GM12878 (cell line): ENCODE measurements at regions not wholly inside any gene's neighbourhood (a gene's known extent, or its start where the extent isn't known, plus 50 kb on each side); places are given as distances from the start of the nearest gene placed in this dataset.

ENCODE experiments used
- ATAC-seq: fragments of 200-7000 bp; cut with Tn5 transposase; 3 replicates; pipeline ENCODE4 v1.9.1; 2020; ENCODE audit warnings: mild to moderate bottlenecking, moderate library complexity
- BruUV-seq: library from RNA; stranded (reverse); fragments of 400-500 nt; replicated peaks from 2 replicates; lab custom pipeline; 2021; lab: Mats Ljungman, UMichigan
- CTCF ChIA-PET: fragments of 300-600 bp; sonication (Branson Sonifier 250); formaldehyde crosslinking; extraction: SDS; loops from one replicate; lab custom pipeline; 2021; ENCODE audit warnings: inconsistent platforms; lab: Yijun Ruan, JAX
- POLR2A ChIA-PET: fragments of 350-600 bp; formaldehyde crosslinking; extraction: SDS; loops from one replicate; lab custom pipeline; 2021; ENCODE audit warnings: inconsistent platforms; lab: Charles Lee
- RAD21 ChIA-PET: fragments of 300-600 bp; sonication (Branson Sonifier 250); formaldehyde crosslinking; loops from one replicate; lab custom pipeline; 2023; ENCODE audit warnings: antibody characterized with exemption; ENCODE audit not compliant: unreplicated experiment; lab: Charles Lee
- SMC1A ChIA-PET: fragments of 300-600 bp; sonication (Branson Sonifier 250); formaldehyde crosslinking; loops from one replicate; lab custom pipeline; 2023; ENCODE audit not compliant: unreplicated experiment, uncharacterized antibody; lab: Charles Lee
- DNase-seq: peaks from one replicate; pipeline ENCODE4 v3.0.0-alpha.2; 2011; ENCODE audit warnings: low read depth, low spot score
- FAIRE-seq: peaks from 3 replicates; lab custom pipeline; 2011; peaks lifted over from hg19 to GRCh38; lab: Jason Lieb, UNC
- H2AFZ ChIP-seq: 2 replicates; pipeline ENCODE4 v1.6.0; 2011; ENCODE audit warnings: low read depth, low read length, control low read depth; ENCODE audit not compliant: control insufficient read depth
- H3K27ac ChIP-seq: 2 replicates; pipeline ENCODE4 v1.5.1; 2011; ENCODE audit warnings: control low read depth; ENCODE audit not compliant: control insufficient read depth, insufficient read depth
- H3K27me3 ChIP-seq, 2 experiments: replicated peaks in 1 of 2; 2 replicates each; pipeline versions ENCODE4 v1.6.0 to v1.6.1; 2011; ENCODE audit warnings: low read length in 1 of 2; ENCODE audit not compliant: control insufficient read depth in 2 of 2, insufficient read depth in 2 of 2
- H3K36me3 ChIP-seq, 2 experiments: 2 replicates each; pipeline ENCODE4 v1.5.1; 2011; ENCODE audit warnings: low read length in 1 of 2; ENCODE audit not compliant: control insufficient read depth in 2 of 2, insufficient read depth in 2 of 2
- H3K4me1 ChIP-seq: 2 replicates; pipeline ENCODE4 v1.6.1; 2011; ENCODE audit warnings: mild to moderate bottlenecking, low read length, moderate library complexity, mixed read lengths; ENCODE audit not compliant: control insufficient read depth, insufficient read depth
- H3K4me2 ChIP-seq: 2 replicates; pipeline ENCODE4 v1.6.0; 2011; ENCODE audit warnings: control low read depth; ENCODE audit not compliant: control insufficient read depth, insufficient read depth
- H3K4me3 ChIP-seq: fragments of 200-600 bp; sonication (generic); 2 replicates; pipeline ENCODE4 v1.5.1; 2016
- H3K79me2 ChIP-seq: 2 replicates; pipeline ENCODE4 v1.6.0; 2011; ENCODE audit warnings: low read length; ENCODE audit not compliant: control insufficient read depth, insufficient read depth
- H3K9ac ChIP-seq: 2 replicates; pipeline ENCODE4 v1.8.0; 2011; ENCODE audit warnings: low read length, control low read depth, mixed read lengths; ENCODE audit not compliant: control insufficient read depth, insufficient read depth
- H3K9me3 ChIP-seq: replicated peaks from 3 replicates; pipeline ENCODE4 v1.5.1; 2011; ENCODE audit warnings: mild to moderate bottlenecking, low read length; ENCODE audit not compliant: control insufficient read depth, insufficient read depth
- H4K20me1 ChIP-seq: 2 replicates; pipeline ENCODE4 v1.6.0; 2011; ENCODE audit not compliant: control insufficient read depth, insufficient read depth
- BACH1 ChIP-seq: fragments of 450-650 bp; IDR thresholded peaks from 2 replicates; pipeline ENCODE4 v1.6.1; 2017; ENCODE audit warnings: mild to moderate bottlenecking, borderline replicate concordance
- BCL11A ChIP-seq: IDR thresholded peaks from 2 replicates; pipeline ENCODE4 v1.6.1; 2011; ENCODE audit warnings: low read depth, low read length
- BHLHE40 ChIP-seq, 2 experiments: fragments of 450-650 bp in 1 of 2; IDR thresholded peaks; 2 replicates each; pipeline ENCODE4 v1.6.1; 2011 to 2017; ENCODE audit warnings: low read depth in 2 of 2, borderline replicate concordance in 1 of 2, improper control_type of control experiment in 1 of 2, low read length in 1 of 2, mild to moderate bottlenecking in 1 of 2
- CBX3 ChIP-seq: fragments of 200-600 bp; sonication (generic); IDR thresholded peaks from 2 replicates; pipeline ENCODE4 v1.6.1; 2016; ENCODE audit warnings: low read depth, borderline replicate concordance
- CHD1 ChIP-seq: IDR thresholded peaks from 2 replicates; pipeline ENCODE4 v1.6.1; 2012; ENCODE audit warnings: low read depth, low read length, improper control_type of control experiment
- CTCF ChIP-seq, 3 experiments: IDR thresholded peaks in 2 of 3; conservative IDR thresholded peaks in 1 of 3; 2 replicates each; pipeline ENCODE4 v1.5.1; 2011; ENCODE audit warnings: low read depth in 3 of 3, low read length in 3 of 3, mild to moderate bottlenecking in 3 of 3, control low read depth in 2 of 3, moderate library complexity in 2 of 3, inconsistent platforms in 1 of 3, mixed read lengths in 1 of 3; ENCODE audit not compliant: control insufficient read depth in 2 of 3, insufficient read depth in 1 of 3; ENCODE audit errors: extremely low read depth in 1 of 3
- ETV6 ChIP-seq, 2 experiments: fragments of 450-650 bp in 1 of 2; IDR thresholded peaks in 1 of 2; conservative IDR thresholded peaks in 1 of 2; 2 replicates each; pipeline ENCODE4 v1.6.1; 2014; ENCODE audit warnings: antibody characterized with exemption in 1 of 2, borderline replicate concordance in 1 of 2, low read depth in 1 of 2, mild to moderate bottlenecking in 1 of 2, moderate library complexity in 1 of 2
- HDAC2 ChIP-seq: fragments of 200-600 bp; sonication (generic); IDR thresholded peaks from 2 replicates; pipeline ENCODE4 v1.6.1; 2017
- PBX3 ChIP-seq: IDR thresholded peaks from 2 replicates; pipeline ENCODE4 v1.6.1; 2011; ENCODE audit warnings: mild to moderate bottlenecking, low read depth, low read length, moderate library complexity; ENCODE audit not compliant: insufficient replicate concordance
- POLR2A ChIP-seq: IDR thresholded peaks from 2 replicates; pipeline ENCODE4 v1.6.1; 2011; ENCODE audit warnings: low read depth, mild to moderate bottlenecking, low read length
- RAD21 ChIP-seq: IDR thresholded peaks from 2 replicates; pipeline ENCODE4 v1.6.1; 2011; ENCODE audit warnings: mild to moderate bottlenecking, low read depth, low read length, moderate library complexity; ENCODE audit not compliant: insufficient read depth
- SMARCA5 ChIP-seq: fragments of 450-650 bp; IDR thresholded peaks from 2 replicates; pipeline ENCODE4 v1.6.1; 2017; ENCODE audit warnings: mild to moderate bottlenecking
- SMC3 ChIP-seq: IDR thresholded peaks from 2 replicates; pipeline ENCODE4 v1.6.1; 2011; ENCODE audit warnings: low read length, improper control_type of control experiment, borderline replicate concordance
- ZZZ3 ChIP-seq: IDR thresholded peaks from 2 replicates; pipeline ENCODE4 v1.6.1; 2011; ENCODE audit warnings: low read depth; ENCODE audit not compliant: control insufficient read depth, insufficient read length
- WGBS: methylation state at CpG from one replicate; pipeline ENCODE4 v1.1.6; 2016; ENCODE audit warnings: low lambda C conversion rate; ENCODE audit not compliant: insufficient replicate concordance, insufficient coverage; ENCODE audit errors: missing lambda C conversion rate; 5-methylcytosine and 5-hydroxymethylcytosine counted together
- in situ Hi-C: fragments of 300-500 bp; cut with MboI; formaldehyde crosslinking; loops from 9 replicates; pipeline ENCODE4 v1.14.3; 2018; ENCODE audit warnings: mixed read lengths
- intact Hi-C: fragments of 100-400 bp; cut with micrococcal nuclease; formaldehyde crosslinking; loops from one replicate; pipeline ENCODE4 v1.14.2; 2022; ENCODE audit not compliant: unreplicated experiment

- BruUV-seq, result no TSS peak
- RAD21 ChIA-PET, result interaction anchor here (0.9 kb wide), 1 partner anchor 24 kb away, joined by 4 read pairs; no protein-coding TSS in a partner anchor
These were observed 115.3 kb upstream of the FMN2 start for GRCh38 chr1:239976130-239976968.

More at GRCh38 chr1:239976130-239976968, 115.3 kb upstream of the FMN2 start:
- Histone ChIP-seq H4K20me1 (no peaks in the 10 kb centered on the region), H3K79me2 (no peaks in the 10 kb centered on the region), H3K4me1 (no peaks in the 10 kb centered on the region), H3K4me3 (no peak overlapping the region), H3K36me3 (no peaks in the 10 kb centered on the region), H3K9me3 (no peaks in the 10 kb centered on the region), H3K9ac (no peak overlapping the region), H3K27ac (no peak overlapping the region), H2AFZ (no peak overlapping the region), H3K27me3 (no peaks in the 10 kb centered on the region), H3K4me2 (no peak overlapping the region)
- ATAC-seq (peak; percentile 83), DNase-seq (no peak), FAIRE-seq (no peak)
- TF ChIP-seq SMC3 (peak; percentile 65; the same call in 1 of the 2 replicates), RAD21 (peak; percentile 65), BHLHE40 (IDR thresholded peaks at IDR 0.05; ENCODE audit: borderline replicate concordance in 1 of 2, low read depth in 2 of 2, low read length in 1 of 2) (no peak), HDAC2 (no peak), CBX3 (no peak), BCL11A (no peak), CTCF (IDR thresholded peaks at IDR 0.05 in 2 of 3, conservative IDR thresholded peaks at IDR 0.05 in 1 of 3; ENCODE audit: control insufficient read depth in 2 of 3, extremely low read depth in 1 of 3, insufficient read depth in 1 of 3, low read depth in 3 of 3, low read length in 3 of 3) (peak; percentile 84 to 97 (median 89)), SMARCA5 (no peak), POLR2A (no peak), BACH1 (no peak), ZZZ3 (no peak), CHD1 (no peak), ETV6 (conservative IDR thresholded peaks at IDR 0.05 in 1 of 2, IDR thresholded peaks at IDR 0.05 in 1 of 2; ENCODE audit: borderline replicate concordance in 1 of 2, low read depth in 1 of 2) (no peak), PBX3 (no peak)
- 10% methylated on average over 5 of the region's 5 CpGs for WGBS
- intact Hi-C loops, result loop anchor here (1.0 to 10.0 kb wide), 2 partner anchors 25 to 572 kb away; no protein-coding TSS in a partner anchor
- ChIA-PET SMC1A (interaction anchor here (0.6 to 1.7 kb wide), 2 partner anchors 10 to 25 kb away, joined by 3 read pairs; no protein-coding TSS in a partner anchor), CTCF (interaction anchor here (0.6 to 3.6 kb wide), 8 partner anchors 15 to 570 kb away, joined by 3 to 35 read pairs (median 3); no protein-coding TSS in a partner anchor), POLR2A (no interaction called here)
- in situ Hi-C loops, result no loop called here
